H9 (cell line): ENCODE measurements at regions not wholly inside any gene's neighbourhood (a gene's known extent, or its start where the extent isn't known, plus 50 kb on each side); places are given as distances from the start of the nearest gene placed in this dataset.

Source experiments
- DNase-seq: peaks from one replicate; pipeline ENCODE4 v3.0.0-alpha.2; 2017
- H2AFZ ChIP-seq: one replicate; pipeline ENCODE4 v1.6.1; 2013; ENCODE audit warnings: mild to moderate bottlenecking, low read length, control low read depth, moderate library complexity
- H2AK5ac ChIP-seq: 2 replicates; pipeline ENCODE4 v1.6.1; 2013; ENCODE audit warnings: low read length, control low read depth, mixed read lengths; ENCODE audit not compliant: insufficient read length
- H2BK120ac ChIP-seq: one replicate; pipeline ENCODE4 v1.6.1; 2013; ENCODE audit warnings: low read depth, mild to moderate bottlenecking, low read length, control low read depth, inconsistent platforms; ENCODE audit not compliant: poor library complexity, severe bottlenecking
- H2BK12ac ChIP-seq: 2 replicates; pipeline ENCODE4 v1.6.1; 2013; ENCODE audit warnings: low read length, control low read depth, mixed read lengths, low read depth; ENCODE audit not compliant: insufficient read length
- H2BK15ac ChIP-seq: 2 replicates; pipeline ENCODE4 v1.6.1; 2013; ENCODE audit warnings: low read depth, low read length, control low read depth
- H2BK20ac ChIP-seq: one replicate; pipeline ENCODE4 v1.6.1; 2013; ENCODE audit warnings: low read depth, mild to moderate bottlenecking, low read length, control low read depth, inconsistent platforms; ENCODE audit not compliant: poor library complexity, severe bottlenecking
- H2BK5ac ChIP-seq: 2 replicates; pipeline ENCODE4 v1.6.1; 2013; ENCODE audit warnings: low read length, control low read depth, mixed read lengths; ENCODE audit not compliant: insufficient read length
- H3K14ac ChIP-seq: 2 replicates; pipeline ENCODE4 v1.6.1; 2013; ENCODE audit warnings: low read length, control low read depth; ENCODE audit not compliant: insufficient read depth
- H3K18ac ChIP-seq: 2 replicates; pipeline ENCODE4 v1.6.1; 2013; ENCODE audit warnings: low read depth, mild to moderate bottlenecking, mixed read lengths, low read length, control low read depth; ENCODE audit not compliant: insufficient read length
- H3K23ac ChIP-seq: 2 replicates; pipeline ENCODE4 v1.6.1; 2013; ENCODE audit warnings: low read length, control low read depth, mixed read lengths, low read depth; ENCODE audit not compliant: insufficient read length
- H3K23me2 ChIP-seq: 2 replicates; pipeline ENCODE4 v1.6.1; 2013; ENCODE audit warnings: low read depth, mild to moderate bottlenecking, mixed read lengths, low read length, control low read depth; ENCODE audit not compliant: insufficient read length, poor library complexity, severe bottlenecking
- H3K27ac ChIP-seq: 2 replicates; pipeline ENCODE4 v1.5.1; 2013; ENCODE audit warnings: low read length, control low read depth, mixed read lengths, low read depth; ENCODE audit not compliant: insufficient read length
- H3K27me3 ChIP-seq: 2 replicates; pipeline ENCODE4 v1.6.1; 2013; ENCODE audit warnings: low read length, control low read depth, inconsistent platforms; ENCODE audit not compliant: insufficient read depth
- H3K4ac ChIP-seq: 2 replicates; pipeline ENCODE4 v1.6.1; 2013; ENCODE audit warnings: low read depth, mild to moderate bottlenecking, control low read depth, inconsistent platforms, low read length, moderate library complexity
- H3K4me1 ChIP-seq: 2 replicates; pipeline ENCODE4 v1.6.1; 2013; ENCODE audit warnings: low read length, control low read depth, inconsistent platforms; ENCODE audit not compliant: insufficient read depth
- H3K4me2 ChIP-seq: 2 replicates; pipeline ENCODE4 v1.6.1; 2013; ENCODE audit warnings: low read length, control low read depth, mixed read lengths; ENCODE audit not compliant: insufficient read length, insufficient read depth
- H3K56ac ChIP-seq: 2 replicates; pipeline ENCODE4 v1.6.1; 2013; ENCODE audit warnings: low read depth, mild to moderate bottlenecking, mixed read lengths, low read length, control low read depth; ENCODE audit not compliant: insufficient read length
- H3K79me1 ChIP-seq: 2 replicates; pipeline ENCODE4 v1.6.1; 2013; ENCODE audit warnings: low read depth, mild to moderate bottlenecking, moderate library complexity, low read length, control low read depth, inconsistent platforms; ENCODE audit not compliant: insufficient read depth, poor library complexity, severe bottlenecking
- H3K79me2 ChIP-seq: 2 replicates; pipeline ENCODE4 v1.6.1; 2013; ENCODE audit warnings: low read length, control low read depth, inconsistent platforms; ENCODE audit not compliant: insufficient read depth
- H3K9ac ChIP-seq: 2 replicates; pipeline ENCODE4 v1.6.1; 2013; ENCODE audit warnings: low read length, control low read depth, mixed read lengths; ENCODE audit not compliant: insufficient read length; ENCODE audit errors: extremely low read depth
- H3K9me3 ChIP-seq: one replicate; pipeline ENCODE4 v1.6.1; 2013; ENCODE audit warnings: low read depth, low read length, inconsistent platforms; ENCODE audit not compliant: control insufficient read depth
- H3T11ph ChIP-seq: one replicate; pipeline ENCODE4 v1.6.1; 2013; ENCODE audit warnings: mild to moderate bottlenecking, low read length, control low read depth, inconsistent platforms
- H4K20me1 ChIP-seq: one replicate; pipeline ENCODE4 v1.6.1; 2013; ENCODE audit not compliant: control insufficient read depth, insufficient read length, insufficient read depth
- H4K5ac ChIP-seq: 2 replicates; pipeline ENCODE4 v1.6.1; 2013; ENCODE audit warnings: low read depth, mild to moderate bottlenecking, mixed read lengths, low read length, control low read depth; ENCODE audit not compliant: insufficient read length
- H4K8ac ChIP-seq: replicated peaks from 2 replicates; pipeline ENCODE4 v1.6.1; 2013; ENCODE audit warnings: low read length, control low read depth, mixed read lengths, low read depth; ENCODE audit not compliant: insufficient read length
- H4K91ac ChIP-seq: 2 replicates; pipeline ENCODE4 v1.6.1; 2013; ENCODE audit warnings: low read depth, mild to moderate bottlenecking, moderate library complexity, mixed read lengths, low read length, control low read depth; ENCODE audit not compliant: insufficient read length
- H3K27ac Mint-ChIP-seq, 3 experiments: 2 replicates in 2 of 3; 3 replicates in 1 of 3; pipeline ENCODE4 v1.8.0; 2020 to 2021; ENCODE audit warnings: mixed read lengths in 3 of 3, mild to moderate bottlenecking in 1 of 3, moderate library complexity in 1 of 3
- H3K27me3 Mint-ChIP-seq: 2 replicates; pipeline ENCODE4 v1.8.0; 2021; ENCODE audit warnings: low read depth, mild to moderate bottlenecking, moderate library complexity, mixed read lengths
- H3K36me3 Mint-ChIP-seq, 3 experiments: 2 replicates in 2 of 3; 3 replicates in 1 of 3; pipeline ENCODE4 v1.8.0; 2020 to 2021; ENCODE audit warnings: low read depth in 3 of 3, mixed read lengths in 3 of 3; ENCODE audit not compliant: insufficient read depth in 1 of 3
- H3K4me1 Mint-ChIP-seq, 2 experiments: 2 replicates each; pipeline ENCODE4 v1.8.0; 2020; ENCODE audit warnings: mixed read lengths in 2 of 2
- H3K4me3 Mint-ChIP-seq, 2 experiments: 2 replicates in 1 of 2; 3 replicates in 1 of 2; pipeline ENCODE4 v1.8.0; 2020 to 2021; ENCODE audit warnings: mild to moderate bottlenecking in 2 of 2, mixed read lengths in 2 of 2, moderate library complexity in 1 of 2
- H3K9me3 Mint-ChIP-seq, 2 experiments: 2 replicates in 1 of 2; 3 replicates in 1 of 2; pipeline ENCODE4 v1.8.0; 2020; ENCODE audit warnings: mild to moderate bottlenecking in 2 of 2, mixed read lengths in 2 of 2, moderate library complexity in 1 of 2
- WGBS: extraction: QIAGEN DNeasy Blood & Tissue Kit; methylation state at CpG from one replicate; pipeline ENCODE4 v1.1.7; 2013; ENCODE audit warnings: missing lambda C conversion rate, low lambda C conversion rate, mixed read lengths; ENCODE audit not compliant: insufficient read length; ENCODE audit errors: extremely low coverage; 5-methylcytosine and 5-hydroxymethylcytosine counted together
- TF ChIP-seq, protein P1 (sequence below): fragments of 200-600 bp; sonication (generic); conservative IDR thresholded peaks from 3 replicates; pipeline ENCODE4 v1.8.0; 2021; ENCODE audit warnings: antibody characterized with exemption, mild to moderate bottlenecking

DNA sequence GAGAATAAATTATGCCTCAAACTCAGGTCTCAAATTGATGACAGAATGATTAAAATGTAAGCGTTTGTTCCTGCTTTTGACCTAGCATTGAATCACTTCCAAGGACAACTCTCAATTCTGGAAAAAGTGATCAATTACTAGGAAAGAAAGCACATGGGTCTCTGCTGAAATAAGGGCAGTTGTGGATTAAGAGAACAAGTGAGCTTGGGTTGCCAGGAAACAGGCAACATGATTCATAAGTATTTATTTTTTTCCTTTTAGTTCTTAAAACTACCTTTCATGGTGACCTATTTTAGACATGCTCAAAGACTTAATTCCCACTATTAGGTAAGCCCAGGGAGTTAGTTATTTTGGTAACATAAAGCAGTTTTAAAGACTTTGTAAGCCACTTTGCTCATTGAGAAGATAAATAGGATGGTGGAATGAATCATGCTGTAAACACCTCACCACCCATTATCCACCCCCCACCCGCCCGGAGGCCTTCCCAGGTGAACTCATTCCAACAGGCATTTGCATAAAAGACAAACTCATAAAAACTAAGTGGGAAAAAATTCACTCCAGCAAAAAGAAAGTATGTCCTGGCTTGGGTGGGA, 728.3 kb downstream of the SORCS1 start:
- no peaks in the 10 kb centered on the region for H3K4me1 Mint-ChIP-seq
- Histone ChIP-seq H3K4ac (no peak overlapping the region), H4K20me1 (no peaks in the 10 kb centered on the region), H3K9me3 (no peaks in the 10 kb centered on the region), H3K27ac (no peak overlapping the region), H3K27me3 (no peaks in the 10 kb centered on the region), H3K14ac (no peak overlapping the region), H2AFZ (no peak overlapping the region), H3K23ac (no peak overlapping the region), H3K23me2 (no peaks in the 10 kb centered on the region), H2BK15ac (no peak overlapping the region), H2BK20ac (no peak overlapping the region), H3K79me2 (no peaks in the 10 kb centered on the region), H4K91ac (no peak overlapping the region), H2AK5ac (no peak overlapping the region), H2BK12ac (no peak overlapping the region), H2BK120ac (no peak overlapping the region), H3K56ac (no peak overlapping the region), H3K4me2 (no peak overlapping the region), H3K4me1 (no peaks in the 10 kb centered on the region; the same call in 1 of the 2 replicates), H3K18ac (no peak overlapping the region), H4K5ac (no peak overlapping the region), H3K9ac (no peak overlapping the region), H3T11ph (no peak overlapping the region), H4K8ac (no peak overlapping the region), H2BK5ac (no peak overlapping the region), H3K79me1 (no peaks in the 10 kb centered on the region)
- no peak overlapping the region for H3K4me3 Mint-ChIP-seq
- TF ChIP-seq, protein P1, sequence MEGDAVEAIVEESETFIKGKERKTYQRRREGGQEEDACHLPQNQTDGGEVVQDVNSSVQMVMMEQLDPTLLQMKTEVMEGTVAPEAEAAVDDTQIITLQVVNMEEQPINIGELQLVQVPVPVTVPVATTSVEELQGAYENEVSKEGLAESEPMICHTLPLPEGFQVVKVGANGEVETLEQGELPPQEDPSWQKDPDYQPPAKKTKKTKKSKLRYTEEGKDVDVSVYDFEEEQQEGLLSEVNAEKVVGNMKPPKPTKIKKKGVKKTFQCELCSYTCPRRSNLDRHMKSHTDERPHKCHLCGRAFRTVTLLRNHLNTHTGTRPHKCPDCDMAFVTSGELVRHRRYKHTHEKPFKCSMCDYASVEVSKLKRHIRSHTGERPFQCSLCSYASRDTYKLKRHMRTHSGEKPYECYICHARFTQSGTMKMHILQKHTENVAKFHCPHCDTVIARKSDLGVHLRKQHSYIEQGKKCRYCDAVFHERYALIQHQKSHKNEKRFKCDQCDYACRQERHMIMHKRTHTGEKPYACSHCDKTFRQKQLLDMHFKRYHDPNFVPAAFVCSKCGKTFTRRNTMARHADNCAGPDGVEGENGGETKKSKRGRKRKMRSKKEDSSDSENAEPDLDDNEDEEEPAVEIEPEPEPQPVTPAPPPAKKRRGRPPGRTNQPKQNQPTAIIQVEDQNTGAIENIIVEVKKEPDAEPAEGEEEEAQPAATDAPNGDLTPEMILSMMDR: no peak
- no peak for DNase-seq
- no peak overlapping the region for H3K27ac Mint-ChIP-seq
- H3K27me3 Mint-ChIP-seq: no peaks in the 10 kb centered on the region
- peaks cover 0 to 2% of the 10 kb centered on the region in 2 experiments; a peak in 1 of 5 replicates for H3K9me3 Mint-ChIP-seq
- H3K36me3 Mint-ChIP-seq: no peaks in the 10 kb centered on the region
- no CpG with 5 or more reads among the region's 3 CpGs for WGBS
